Keratinocyte (primary cell): ENCODE measurements at regions not wholly inside any gene's neighbourhood (a gene's known extent, or its start where the extent isn't known, plus 50 kb on each side); places are given as distances from the start of the nearest gene placed in this dataset.

Source experiments
- DNase-seq: peaks from one replicate; pipeline ENCODE4 v3.0.0-alpha.2; 2011; ENCODE audit warnings: low read depth, missing footprints, low spot score
- FAIRE-seq: peaks from 2 replicates; lab custom pipeline; 2011; peaks lifted over from hg19 to GRCh38; lab: Jason Lieb, UNC
- H2AFZ ChIP-seq: 2 replicates; pipeline ENCODE4 v1.6.0; 2012; ENCODE audit warnings: low read length, control low read depth, inconsistent platforms; ENCODE audit not compliant: control insufficient read depth
- H3K27ac ChIP-seq: 2 replicates; pipeline ENCODE4 v1.5.1; 2011; ENCODE audit warnings: low read length; ENCODE audit not compliant: control insufficient read depth, insufficient read depth
- H3K27me3 ChIP-seq: 3 replicates; pipeline ENCODE4 v1.6.0; 2011; ENCODE audit warnings: low read length; ENCODE audit not compliant: control insufficient read depth, insufficient read depth; ENCODE audit errors: extremely low read depth
- H3K36me3 ChIP-seq, 2 experiments: 2 replicates in 1 of 2; 3 replicates in 1 of 2; pipeline ENCODE4 v1.5.1; 2011; ENCODE audit warnings: low read length in 2 of 2, mild to moderate bottlenecking in 1 of 2; ENCODE audit not compliant: control insufficient read depth in 2 of 2, insufficient read depth in 2 of 2; ENCODE audit errors: extremely low read depth in 1 of 2
- H3K4me1 ChIP-seq: 3 replicates; pipeline ENCODE4 v1.5.1; 2011; ENCODE audit warnings: low read length; ENCODE audit not compliant: control insufficient read depth, insufficient read depth; ENCODE audit errors: extremely low read depth
- H3K4me2 ChIP-seq: 3 replicates; pipeline ENCODE4 v1.6.0; 2011; ENCODE audit warnings: low read depth, low read length; ENCODE audit not compliant: control insufficient read depth, insufficient read depth; ENCODE audit errors: extremely low read depth
- H3K4me3 ChIP-seq, 3 experiments: fragments of 200-600 bp in 1 of 3; sonication (generic) in 1 of 3; 2 replicates in 2 of 3; 3 replicates in 1 of 3; pipeline ENCODE4 v1.5.1; 2011 to 2016; ENCODE audit warnings: low read length in 3 of 3, mild to moderate bottlenecking in 3 of 3, control low read depth in 2 of 3, inconsistent platforms in 1 of 3, low read depth in 1 of 3, mixed read lengths in 1 of 3, mixed run types in 1 of 3, moderate library complexity in 1 of 3; ENCODE audit not compliant: control insufficient read depth in 2 of 3, insufficient read depth in 2 of 3; ENCODE audit errors: extremely low read depth in 1 of 3
- H3K79me2 ChIP-seq: 2 replicates; pipeline ENCODE4 v1.6.0; 2012; ENCODE audit warnings: low read length; ENCODE audit not compliant: control insufficient read depth, insufficient read depth
- H3K9ac ChIP-seq: 3 replicates; pipeline ENCODE4 v1.6.0; 2011; ENCODE audit warnings: low read length; ENCODE audit not compliant: control insufficient read depth, insufficient read depth; ENCODE audit errors: extremely low read depth
- H3K9me1 ChIP-seq: 3 replicates; pipeline ENCODE4 v1.6.0; 2011; ENCODE audit warnings: low read length; ENCODE audit not compliant: control insufficient read depth, insufficient read depth; ENCODE audit errors: extremely low read depth
- H3K9me3 ChIP-seq: 2 replicates; pipeline ENCODE4 v1.5.1; 2012; ENCODE audit warnings: low read depth, low read length; ENCODE audit not compliant: control insufficient read depth
- H4K20me1 ChIP-seq: 3 replicates; pipeline ENCODE4 v1.6.0; 2011; ENCODE audit warnings: low read length; ENCODE audit not compliant: control insufficient read depth, insufficient read depth; ENCODE audit errors: extremely low read depth
- EZH2 ChIP-seq: IDR thresholded peaks from one replicate; pipeline ENCODE4 v1.6.1; 2012; ENCODE audit warnings: inconsistent platforms, mild to moderate bottlenecking, low read length, moderate library complexity
- dilution Hi-C: fragments of 300-500 bp; cut with MboI; formaldehyde crosslinking; loops from one replicate; pipeline ENCODE4 v1.7.0; 2020; ENCODE audit warnings: low sequenced_read_pairs; ENCODE audit not compliant: extremely low pct_ligation_motif_present
- TF ChIP-seq, protein P1 (sequence below), 3 experiments: IDR thresholded peaks in 1 of 3; conservative IDR thresholded peaks in 1 of 3; optimal IDR thresholded peaks in 1 of 3; 2 replicates in 2 of 3; 3 replicates in 1 of 3; pipeline versions ENCODE3 to v1.5.1; 2011; ENCODE audit warnings: low read length in 3 of 3, mild to moderate bottlenecking in 3 of 3, moderate library complexity in 2 of 3, control low read depth in 1 of 3, inconsistent platforms in 1 of 3; ENCODE audit not compliant: insufficient read depth in 2 of 3; ENCODE audit errors: extremely low read depth in 1 of 3

- FAIRE-seq = no peak
- peaks cover 32% of the 10 kb centered on the region for H3K27me3 ChIP-seq
- DNase-seq = no peak
- H3K27ac ChIP-seq = no peak overlapping the region
- no peak overlapping the region for H3K4me3 ChIP-seq
- dilution Hi-C loops = no loop called here
- no peak for TF ChIP-seq EZH2
- TF ChIP-seq, protein P1, sequence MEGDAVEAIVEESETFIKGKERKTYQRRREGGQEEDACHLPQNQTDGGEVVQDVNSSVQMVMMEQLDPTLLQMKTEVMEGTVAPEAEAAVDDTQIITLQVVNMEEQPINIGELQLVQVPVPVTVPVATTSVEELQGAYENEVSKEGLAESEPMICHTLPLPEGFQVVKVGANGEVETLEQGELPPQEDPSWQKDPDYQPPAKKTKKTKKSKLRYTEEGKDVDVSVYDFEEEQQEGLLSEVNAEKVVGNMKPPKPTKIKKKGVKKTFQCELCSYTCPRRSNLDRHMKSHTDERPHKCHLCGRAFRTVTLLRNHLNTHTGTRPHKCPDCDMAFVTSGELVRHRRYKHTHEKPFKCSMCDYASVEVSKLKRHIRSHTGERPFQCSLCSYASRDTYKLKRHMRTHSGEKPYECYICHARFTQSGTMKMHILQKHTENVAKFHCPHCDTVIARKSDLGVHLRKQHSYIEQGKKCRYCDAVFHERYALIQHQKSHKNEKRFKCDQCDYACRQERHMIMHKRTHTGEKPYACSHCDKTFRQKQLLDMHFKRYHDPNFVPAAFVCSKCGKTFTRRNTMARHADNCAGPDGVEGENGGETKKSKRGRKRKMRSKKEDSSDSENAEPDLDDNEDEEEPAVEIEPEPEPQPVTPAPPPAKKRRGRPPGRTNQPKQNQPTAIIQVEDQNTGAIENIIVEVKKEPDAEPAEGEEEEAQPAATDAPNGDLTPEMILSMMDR (optimal IDR thresholded peaks at IDR 0.05 in 1 of 3, IDR thresholded peaks at IDR 0.05 in 1 of 3, conservative IDR thresholded peaks at IDR 0.05 in 1 of 3; ENCODE audit: extremely low read depth in 1 of 3, insufficient read depth in 2 of 3, low read length in 3 of 3) = no peak
- H3K79me2 ChIP-seq = no peaks in the 10 kb centered on the region
- H4K20me1 ChIP-seq = no peaks in the 10 kb centered on the region
- no peaks in the 10 kb centered on the region for H3K36me3 ChIP-seq
- H3K9me3 ChIP-seq = no peaks in the 10 kb centered on the region
- no peak overlapping the region for H3K4me2 ChIP-seq
- no peaks in the 10 kb centered on the region for H3K9me1 ChIP-seq
- H2AFZ ChIP-seq = no peak overlapping the region
- no peaks in the 10 kb centered on the region for H3K4me1 ChIP-seq
- H3K9ac ChIP-seq = no peak overlapping the region
Measured at GRCh38 chr12:111207761-111208160, 161.1 kb downstream of the PHETA1 start.

GRCh38 chr12:111204788-111205241 is 164.1 kb downstream of the PHETA1 start:
- TF ChIP-seq EZH2 = peak; percentile 40
- TF ChIP-seq, protein P1 (optimal IDR thresholded peaks at IDR 0.05 in 1 of 3, IDR thresholded peaks at IDR 0.05 in 1 of 3, conservative IDR thresholded peaks at IDR 0.05 in 1 of 3; ENCODE audit: extremely low read depth in 1 of 3, insufficient read depth in 2 of 3, low read length in 3 of 3) = no peak
- FAIRE-seq (no peak), DNase-seq (no peak)
- Histone ChIP-seq H3K4me2 (no peak overlapping the region), H3K4me1 (no peaks in the 10 kb centered on the region), H3K9ac (no peak overlapping the region), H3K36me3 (no peaks in the 10 kb centered on the region), H3K9me1 (no peaks in the 10 kb centered on the region), H3K9me3 (no peaks in the 10 kb centered on the region), H3K27ac (no peak overlapping the region), H3K4me3 (no peak overlapping the region), H2AFZ (no peak overlapping the region), H3K27me3 (peaks cover 53% of the 10 kb centered on the region), H3K79me2 (no peaks in the 10 kb centered on the region), H4K20me1 (no peaks in the 10 kb centered on the region)
- dilution Hi-C loops = no loop called here
